ENCODE measurements at regions not wholly inside any gene's neighbourhood (a gene's known extent, or its start where the extent isn't known, plus 50 kb on each side); places are given as distances from the start of the nearest gene placed in this dataset.
"Not testable (repeated sequence)": the region's sequence is repeated elsewhere in the genome, so short reads cannot be mapped to it uniquely, and the experiment has no call there.

DNA sequence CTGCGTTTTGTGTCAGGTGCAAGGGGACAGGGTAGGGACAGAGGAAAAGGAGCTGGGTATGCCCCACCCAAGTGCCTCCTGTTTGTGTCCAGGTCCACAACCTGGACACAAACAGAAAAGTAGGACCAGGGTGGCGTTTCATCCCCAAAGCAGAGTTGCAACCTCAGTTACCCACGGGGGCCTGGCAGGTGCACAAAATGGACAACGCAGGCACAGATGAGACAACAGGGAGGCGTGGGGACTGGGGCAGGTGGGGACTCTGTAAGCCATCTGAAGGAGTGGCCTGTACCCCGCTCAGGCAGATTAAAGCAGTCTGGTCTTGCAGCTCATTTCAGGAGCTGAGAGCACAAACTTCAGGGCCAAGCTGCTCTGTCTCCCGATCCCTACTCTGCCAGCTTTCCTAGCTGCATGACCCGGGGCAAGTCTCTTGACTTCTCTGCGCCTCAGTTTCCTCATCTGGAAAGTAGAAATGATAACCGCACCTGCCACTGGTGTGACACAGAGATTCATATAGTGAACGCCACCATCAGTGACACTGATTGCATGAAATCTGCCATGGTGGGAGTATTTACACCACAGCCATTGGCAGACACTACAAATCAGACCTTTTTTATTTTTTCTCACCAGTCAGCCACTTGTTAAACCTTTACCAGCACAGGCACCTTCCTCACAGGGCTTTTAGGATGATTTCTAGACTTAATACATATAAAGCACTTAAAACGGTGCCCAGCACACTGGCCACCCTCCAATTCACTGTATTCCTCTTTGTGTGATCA, 123.0 kb downstream of the PHETA1 start:
- Mint-ChIP-seq H3K27me3 (peaks cover 11% of the 10 kb centered on the region), H3K27ac (no peak overlapping the region), H3K4me3 (no peak overlapping the region), H3K9me3 (ENCODE audit: insufficient read depth) (peaks cover 2% of the 10 kb centered on the region), H3K4me1 (no peaks in the 10 kb centered on the region)
- TF ChIP-seq, protein P1, sequence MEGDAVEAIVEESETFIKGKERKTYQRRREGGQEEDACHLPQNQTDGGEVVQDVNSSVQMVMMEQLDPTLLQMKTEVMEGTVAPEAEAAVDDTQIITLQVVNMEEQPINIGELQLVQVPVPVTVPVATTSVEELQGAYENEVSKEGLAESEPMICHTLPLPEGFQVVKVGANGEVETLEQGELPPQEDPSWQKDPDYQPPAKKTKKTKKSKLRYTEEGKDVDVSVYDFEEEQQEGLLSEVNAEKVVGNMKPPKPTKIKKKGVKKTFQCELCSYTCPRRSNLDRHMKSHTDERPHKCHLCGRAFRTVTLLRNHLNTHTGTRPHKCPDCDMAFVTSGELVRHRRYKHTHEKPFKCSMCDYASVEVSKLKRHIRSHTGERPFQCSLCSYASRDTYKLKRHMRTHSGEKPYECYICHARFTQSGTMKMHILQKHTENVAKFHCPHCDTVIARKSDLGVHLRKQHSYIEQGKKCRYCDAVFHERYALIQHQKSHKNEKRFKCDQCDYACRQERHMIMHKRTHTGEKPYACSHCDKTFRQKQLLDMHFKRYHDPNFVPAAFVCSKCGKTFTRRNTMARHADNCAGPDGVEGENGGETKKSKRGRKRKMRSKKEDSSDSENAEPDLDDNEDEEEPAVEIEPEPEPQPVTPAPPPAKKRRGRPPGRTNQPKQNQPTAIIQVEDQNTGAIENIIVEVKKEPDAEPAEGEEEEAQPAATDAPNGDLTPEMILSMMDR (IDR thresholded peaks at IDR 0.05), result no peak
- no peak for TF ChIP-seq EZH2 (IDR thresholded peaks at IDR 0.05; ENCODE audit: borderline replicate concordance, insufficient read depth, low read depth, low read length, poor library complexity, severe bottlenecking)
- DNase-seq (no peak), ATAC-seq (ENCODE audit: low read depth) (no peak)
- H4K20me1 ChIP-seq (ENCODE audit: control insufficient read depth, insufficient read depth, low read length, poor library complexity, severe bottlenecking), result no peaks in the 10 kb centered on the region
- H3K4me3 ChIP-seq (ENCODE audit: control extremely low read depth in 1 of 5, extremely low read depth in 1 of 5, insufficient read depth in 1 of 5, low read depth in 2 of 5, low read length in 4 of 5), result no peak overlapping the region
- H3K27ac ChIP-seq (ENCODE audit: low read length in 2 of 2), result no peak overlapping the region
- 94% methylated on average over 11 of the region's 12 CpGs for WGBS (ENCODE audit: insufficient coverage)
- intact Hi-C loops (cut with micrococcal nuclease), result no loop called here
- ChIA-PET POLR2A (no interaction called here), CTCF (no interaction called here)
- H3K79me2 ChIP-seq (ENCODE audit: control insufficient read depth, insufficient read depth, low read length), result no peaks in the 10 kb centered on the region
- no peak overlapping the region for H3K9ac ChIP-seq (ENCODE audit: low read length)
- H3K4me2 ChIP-seq (replicated peaks; ENCODE audit: low read depth, low read length, poor library complexity, severe bottlenecking), result no peak overlapping the region
- peaks cover 0 to 16% (median 5%) of the 10 kb centered on the region in 3 donors for H3K9me3 ChIP-seq (ENCODE audit: control extremely low read depth in 1 of 3, control insufficient read depth in 2 of 3, insufficient read depth in 1 of 3, low read length in 2 of 3)
- H3K36me3 ChIP-seq (replicated peaks in 1 of 2; ENCODE audit: control extremely low read depth in 1 of 2, control insufficient read depth in 1 of 2, extremely low read depth in 1 of 2, insufficient read depth in 2 of 2, low read length in 1 of 2), result no peaks in the 10 kb centered on the region
- H3K27me3 ChIP-seq (replicated peaks in 1 of 4; ENCODE audit: control extremely low read depth in 1 of 4, control insufficient read depth in 3 of 4, insufficient read depth in 4 of 4, low read length in 3 of 4), result peaks cover 0 to 5% (median 0%) of the 10 kb centered on the region in 4 experiments
- no peak overlapping the region for H2AFZ ChIP-seq (ENCODE audit: insufficient read depth, low read depth, low read length, poor library complexity, severe bottlenecking)
- H3K4me1 ChIP-seq (ENCODE audit: control insufficient read depth in 2 of 2, insufficient read depth in 2 of 2, low read length in 2 of 2), result no peaks in the 10 kb centered on the region

DNA sequence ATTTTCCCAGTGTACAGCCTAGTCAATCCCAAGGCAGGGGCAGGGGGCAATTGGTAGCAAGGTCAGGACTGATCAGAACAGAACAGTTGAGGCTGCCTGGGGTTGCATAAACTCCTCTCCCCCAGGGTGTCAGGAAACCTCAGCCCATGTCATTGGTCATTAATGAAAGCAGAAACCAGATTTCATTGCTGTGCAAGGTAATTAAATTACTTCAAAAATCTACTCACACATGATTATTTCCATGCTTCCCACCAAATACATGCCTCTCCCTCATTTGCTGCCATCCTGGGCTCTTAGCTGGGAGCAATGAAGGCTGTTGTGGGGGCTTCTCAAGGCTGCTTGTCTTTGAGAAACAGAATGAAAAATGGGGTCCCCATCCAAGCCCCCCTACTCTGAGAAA, 124.2 kb downstream of the PHETA1 start:
- no peaks in the 10 kb centered on the region for H3K79me2 ChIP-seq (ENCODE audit: control insufficient read depth, insufficient read depth, low read length)
- Mint-ChIP-seq H3K27ac (no peak overlapping the region), H3K27me3 (peaks cover 8% of the 10 kb centered on the region), H3K4me1 (no peaks in the 10 kb centered on the region), H3K9me3 (ENCODE audit: insufficient read depth) (peaks cover 2% of the 10 kb centered on the region), H3K4me3 (no peak overlapping the region)
- no peak overlapping the region for H3K9ac ChIP-seq (ENCODE audit: low read length)
- H3K4me3 ChIP-seq (ENCODE audit: control extremely low read depth in 1 of 5, extremely low read depth in 1 of 5, insufficient read depth in 1 of 5, low read depth in 2 of 5, low read length in 4 of 5), result no peak overlapping the region
- H4K20me1 ChIP-seq (ENCODE audit: control insufficient read depth, insufficient read depth, low read length, poor library complexity, severe bottlenecking), result no peaks in the 10 kb centered on the region
- H3K9me3 ChIP-seq (ENCODE audit: control extremely low read depth in 1 of 3, control insufficient read depth in 2 of 3, insufficient read depth in 1 of 3, low read length in 2 of 3), result peaks cover 0 to 16% (median 5%) of the 10 kb centered on the region in 3 donors
- H3K4me2 ChIP-seq (replicated peaks; ENCODE audit: low read depth, low read length, poor library complexity, severe bottlenecking), result no peak overlapping the region
- DNase-seq (no peak), ATAC-seq (ENCODE audit: low read depth) (no peak)
- H2AFZ ChIP-seq (ENCODE audit: insufficient read depth, low read depth, low read length, poor library complexity, severe bottlenecking), result no peak overlapping the region
- ChIA-PET POLR2A (no interaction called here), CTCF (no interaction called here)
- TF ChIP-seq, protein P1 (IDR thresholded peaks at IDR 0.05), result no peak
- no peak for TF ChIP-seq EZH2 (IDR thresholded peaks at IDR 0.05; ENCODE audit: borderline replicate concordance, insufficient read depth, low read depth, low read length, poor library complexity, severe bottlenecking)
- intact Hi-C loops (cut with micrococcal nuclease), result no loop called here
- no peak overlapping the region for H3K27ac ChIP-seq (ENCODE audit: low read length in 2 of 2)
- no peaks in the 10 kb centered on the region for H3K36me3 ChIP-seq (replicated peaks in 1 of 2; ENCODE audit: control extremely low read depth in 1 of 2, control insufficient read depth in 1 of 2, extremely low read depth in 1 of 2, insufficient read depth in 2 of 2, low read length in 1 of 2)
- no peaks in the 10 kb centered on the region for H3K4me1 ChIP-seq (ENCODE audit: control insufficient read depth in 2 of 2, insufficient read depth in 2 of 2, low read length in 2 of 2)
- H3K27me3 ChIP-seq (replicated peaks in 1 of 4; ENCODE audit: control extremely low read depth in 1 of 4, control insufficient read depth in 3 of 4, insufficient read depth in 4 of 4, low read length in 3 of 4), result peaks cover 0 to 10% (median 2%) of the 10 kb centered on the region in 4 experiments

DNA sequence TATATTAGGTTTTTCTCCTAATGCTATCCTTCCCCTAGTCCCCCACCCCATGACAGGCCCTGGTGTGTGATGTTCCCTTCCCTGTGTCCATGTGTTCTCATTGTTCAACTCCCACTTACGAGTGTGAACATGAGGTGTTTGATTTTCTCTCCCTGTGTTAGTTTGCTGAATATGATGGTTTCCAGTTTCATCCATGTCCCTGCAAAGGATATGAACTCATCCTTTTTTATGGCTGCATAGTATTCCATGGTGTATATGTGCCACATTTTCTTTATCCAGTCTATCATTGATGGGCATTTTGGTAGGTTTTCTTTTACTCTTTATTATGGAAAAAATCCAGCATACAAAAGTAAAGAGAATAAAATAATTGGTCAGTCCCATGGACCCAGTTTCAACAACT, 126.1 kb downstream of the PHETA1 start:
- H3K4me3 Mint-ChIP-seq; H3K9ac ChIP-seq (ENCODE audit: low read length); DNase-seq; H3K79me2 ChIP-seq (ENCODE audit: control insufficient read depth, insufficient read depth, low read length); H3K36me3 ChIP-seq (replicated peaks in 1 of 2; ENCODE audit: control extremely low read depth in 1 of 2, control insufficient read depth in 1 of 2, extremely low read depth in 1 of 2, insufficient read depth in 2 of 2, low read length in 1 of 2); H4K20me1 ChIP-seq (ENCODE audit: control insufficient read depth, insufficient read depth, low read length, poor library complexity, severe bottlenecking); H3K4me2 ChIP-seq (replicated peaks; ENCODE audit: low read depth, low read length, poor library complexity, severe bottlenecking); H3K4me1 Mint-ChIP-seq; POLR2A ChIA-PET; H3K4me1 ChIP-seq (ENCODE audit: control insufficient read depth in 2 of 2, insufficient read depth in 2 of 2, low read length in 2 of 2); H3K27ac ChIP-seq (ENCODE audit: low read length in 2 of 2); H3K27me3 Mint-ChIP-seq; H3K9me3 Mint-ChIP-seq (ENCODE audit: insufficient read depth); H3K4me3 ChIP-seq (ENCODE audit: control extremely low read depth in 1 of 5, extremely low read depth in 1 of 5, insufficient read depth in 1 of 5, low read depth in 2 of 5, low read length in 4 of 5); H2AFZ ChIP-seq (ENCODE audit: insufficient read depth, low read depth, low read length, poor library complexity, severe bottlenecking); ATAC-seq (ENCODE audit: low read depth); intact Hi-C loops (cut with micrococcal nuclease); H3K27ac Mint-ChIP-seq; CTCF ChIA-PET: not testable (repeated sequence)
- peaks cover 0 to 11% (median 3%) of the 10 kb centered on the region in 4 experiments for H3K27me3 ChIP-seq (replicated peaks in 1 of 4; ENCODE audit: control extremely low read depth in 1 of 4, control insufficient read depth in 3 of 4, insufficient read depth in 4 of 4, low read length in 3 of 4)
- WGBS (ENCODE audit: insufficient coverage), result no CpG with 5 or more reads among the region's 1 CpG
- H3K9me3 ChIP-seq (ENCODE audit: control extremely low read depth in 1 of 3, control insufficient read depth in 2 of 3, insufficient read depth in 1 of 3, low read length in 2 of 3), result peaks cover 0 to 16% (median 5%) of the 10 kb centered on the region in 3 donors
